GM23338 (cell line): ENCODE measurements at regions not wholly inside any gene's neighbourhood (a gene's known extent, or its start where the extent isn't known, plus 50 kb on each side); places are given as distances from the start of the nearest gene placed in this dataset.

Experiments used
- ATAC-seq: fragments of 200-7000 bp; cut with Tn5 transposase; 3 replicates; pipeline ENCODE4 v1.9.1; 2020
- DNase-seq: peaks from one replicate; pipeline ENCODE4 v3.0.0-alpha.2; 2015; ENCODE audit warnings: low spot score
- H2AFZ ChIP-seq: fragments of 200-600 bp; sonication (generic); 2 replicates; pipeline ENCODE4 v1.8.0; 2016; ENCODE audit warnings: antibody characterized with exemption, mild to moderate bottlenecking, moderate library complexity
- H3F3A ChIP-seq: fragments of 200-600 bp; sonication (generic); replicated peaks from 2 replicates; pipeline ENCODE4 v1.8.0; 2017; ENCODE audit warnings: antibody characterized with exemption, mixed run types, low read depth
- H3K27ac ChIP-seq: fragments of 200-600 bp; sonication (generic); 2 replicates; pipeline ENCODE4 v1.6.1; 2016; ENCODE audit warnings: low read depth
- H3K27me3 ChIP-seq: fragments of 200-600 bp; sonication (generic); 2 replicates; pipeline ENCODE4 v1.8.0; 2016; ENCODE audit warnings: mild to moderate bottlenecking, mixed run types, moderate library complexity; ENCODE audit not compliant: insufficient read depth
- H3K36me3 ChIP-seq: fragments of 200-600 bp; sonication (generic); 2 replicates; pipeline ENCODE4 v1.8.0; 2016; ENCODE audit warnings: mild to moderate bottlenecking; ENCODE audit not compliant: insufficient read depth
- H3K4me1 ChIP-seq: fragments of 200-600 bp; sonication (generic); 2 replicates; pipeline ENCODE4 v1.8.0; 2016; ENCODE audit warnings: mild to moderate bottlenecking, moderate library complexity; ENCODE audit not compliant: insufficient read depth
- H3K4me2 ChIP-seq: fragments of 200-600 bp; sonication (generic); 2 replicates; pipeline ENCODE4 v1.7.1; 2017; ENCODE audit warnings: mixed run types
- H3K4me3 ChIP-seq: fragments of 200-600 bp; sonication (generic); 2 replicates; pipeline ENCODE4 v1.6.1; 2016; ENCODE audit warnings: mixed run types
- H3K79me2 ChIP-seq: fragments of 200-600 bp; sonication (generic); replicated peaks from 2 replicates; pipeline ENCODE4 v1.8.0; 2017; ENCODE audit warnings: mild to moderate bottlenecking; ENCODE audit not compliant: insufficient read depth
- H3K9me2 ChIP-seq: fragments of 200-600 bp; sonication (generic); 2 replicates; pipeline ENCODE4 v1.8.0; 2017; ENCODE audit not compliant: insufficient read depth
- H4K20me1 ChIP-seq: fragments of 200-600 bp; sonication (generic); replicated peaks from 2 replicates; pipeline ENCODE4 v1.8.0; 2017; ENCODE audit warnings: mild to moderate bottlenecking; ENCODE audit not compliant: insufficient read depth
- H3K27ac Mint-ChIP-seq: 2 replicates; pipeline ENCODE4 v1.8.0; 2020; ENCODE audit warnings: inconsistent platforms, mild to moderate bottlenecking, moderate library complexity, mixed read lengths
- H3K27me3 Mint-ChIP-seq: 3 replicates; pipeline ENCODE4 v1.8.0; 2022; ENCODE audit warnings: low read depth, mild to moderate bottlenecking, moderate library complexity, mixed read lengths, inconsistent platforms; ENCODE audit not compliant: insufficient read depth, poor library complexity
- H3K36me3 Mint-ChIP-seq: 3 replicates; pipeline ENCODE4 v1.8.0; 2021; ENCODE audit warnings: low read depth, mild to moderate bottlenecking, inconsistent platforms, moderate library complexity, mixed read lengths
- H3K4me1 Mint-ChIP-seq: 3 replicates; pipeline ENCODE4 v1.8.0; 2020; ENCODE audit warnings: mild to moderate bottlenecking, inconsistent platforms, mixed read lengths
- H3K4me3 Mint-ChIP-seq: 3 replicates; pipeline ENCODE4 v1.8.0; 2021; ENCODE audit warnings: moderate library complexity, mild to moderate bottlenecking, inconsistent platforms, mixed read lengths
- H3K9me3 Mint-ChIP-seq: 3 replicates; pipeline ENCODE4 v1.8.0; 2020; ENCODE audit warnings: moderate library complexity, mild to moderate bottlenecking, inconsistent platforms, mixed read lengths
- CREB1 ChIP-seq: fragments of 250-450 bp; sonication (Bioruptor Pico); IDR thresholded peaks from 2 replicates; pipeline ENCODE4 v1.5.0; 2020; ENCODE audit warnings: low read depth, mild to moderate bottlenecking, moderate library complexity
- EZH2 ChIP-seq: fragments of 200-600 bp; sonication (generic); IDR thresholded peaks from one replicate; pipeline ENCODE4 v1.8.0; 2017; ENCODE audit warnings: antibody characterized with exemption, mild to moderate bottlenecking, low read depth; ENCODE audit not compliant: unreplicated experiment
- EZH2phosphoT487 ChIP-seq: fragments of 200-600 bp; sonication (generic); IDR thresholded peaks from one replicate; pipeline ENCODE4 v1.8.1; 2018; ENCODE audit warnings: antibody characterized with exemption; ENCODE audit not compliant: unreplicated experiment
- JUNB ChIP-seq: IDR thresholded peaks from one replicate; pipeline ENCODE4 v1.6.1; 2016; ENCODE audit warnings: antibody characterized with exemption; ENCODE audit not compliant: unreplicated experiment
- NANOG ChIP-seq: IDR thresholded peaks from 2 replicates; pipeline ENCODE4 v1.6.1; 2016; ENCODE audit warnings: antibody characterized with exemption, borderline replicate concordance
- POLR2AphosphoS5 ChIP-seq: IDR thresholded peaks from 2 replicates; pipeline ENCODE4 v1.6.1; 2016; ENCODE audit warnings: antibody characterized with exemption, low read depth
- ZNF114 ChIP-seq: fragments of 250-450 bp; sonication (Bioruptor Pico); IDR thresholded peaks from 2 replicates; pipeline ENCODE4 v1.5.0; 2020; ENCODE audit warnings: mild to moderate bottlenecking, moderate library complexity
- ZNF331 ChIP-seq: fragments of 250-450 bp; sonication (Bioruptor Pico); IDR thresholded peaks from 2 replicates; pipeline ENCODE4 v1.5.0; 2020; ENCODE audit warnings: low read depth, mild to moderate bottlenecking, moderate library complexity
- TF ChIP-seq, protein P1 (sequence below): IDR thresholded peaks from one replicate; pipeline ENCODE4 v1.6.1; 2018; ENCODE audit warnings: antibody characterized with exemption; ENCODE audit not compliant: unreplicated experiment
- TF ChIP-seq, protein P2 (sequence below): fragments of 250-450 bp; sonication (Bioruptor Pico); IDR thresholded peaks from 2 replicates; pipeline ENCODE4 v1.5.0; 2020; ENCODE audit warnings: mild to moderate bottlenecking, moderate library complexity
- TF ChIP-seq, protein P3 (sequence below): IDR thresholded peaks from 2 replicates; pipeline ENCODE4 v1.6.1; 2016; ENCODE audit warnings: antibody characterized with exemption

GRCh38 chr10:83691791-83692596 is 447.3 kb upstream of the GHITM start:
- TF ChIP-seq NANOG = no peak
- TF ChIP-seq EZH2phosphoT487 = no peak
- TF ChIP-seq, protein P1, sequence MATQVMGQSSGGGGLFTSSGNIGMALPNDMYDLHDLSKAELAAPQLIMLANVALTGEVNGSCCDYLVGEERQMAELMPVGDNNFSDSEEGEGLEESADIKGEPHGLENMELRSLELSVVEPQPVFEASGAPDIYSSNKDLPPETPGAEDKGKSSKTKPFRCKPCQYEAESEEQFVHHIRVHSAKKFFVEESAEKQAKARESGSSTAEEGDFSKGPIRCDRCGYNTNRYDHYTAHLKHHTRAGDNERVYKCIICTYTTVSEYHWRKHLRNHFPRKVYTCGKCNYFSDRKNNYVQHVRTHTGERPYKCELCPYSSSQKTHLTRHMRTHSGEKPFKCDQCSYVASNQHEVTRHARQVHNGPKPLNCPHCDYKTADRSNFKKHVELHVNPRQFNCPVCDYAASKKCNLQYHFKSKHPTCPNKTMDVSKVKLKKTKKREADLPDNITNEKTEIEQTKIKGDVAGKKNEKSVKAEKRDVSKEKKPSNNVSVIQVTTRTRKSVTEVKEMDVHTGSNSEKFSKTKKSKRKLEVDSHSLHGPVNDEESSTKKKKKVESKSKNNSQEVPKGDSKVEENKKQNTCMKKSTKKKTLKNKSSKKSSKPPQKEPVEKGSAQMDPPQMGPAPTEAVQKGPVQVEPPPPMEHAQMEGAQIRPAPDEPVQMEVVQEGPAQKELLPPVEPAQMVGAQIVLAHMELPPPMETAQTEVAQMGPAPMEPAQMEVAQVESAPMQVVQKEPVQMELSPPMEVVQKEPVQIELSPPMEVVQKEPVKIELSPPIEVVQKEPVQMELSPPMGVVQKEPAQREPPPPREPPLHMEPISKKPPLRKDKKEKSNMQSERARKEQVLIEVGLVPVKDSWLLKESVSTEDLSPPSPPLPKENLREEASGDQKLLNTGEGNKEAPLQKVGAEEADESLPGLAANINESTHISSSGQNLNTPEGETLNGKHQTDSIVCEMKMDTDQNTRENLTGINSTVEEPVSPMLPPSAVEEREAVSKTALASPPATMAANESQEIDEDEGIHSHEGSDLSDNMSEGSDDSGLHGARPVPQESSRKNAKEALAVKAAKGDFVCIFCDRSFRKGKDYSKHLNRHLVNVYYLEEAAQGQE = no peak
- TF ChIP-seq, protein P2, sequence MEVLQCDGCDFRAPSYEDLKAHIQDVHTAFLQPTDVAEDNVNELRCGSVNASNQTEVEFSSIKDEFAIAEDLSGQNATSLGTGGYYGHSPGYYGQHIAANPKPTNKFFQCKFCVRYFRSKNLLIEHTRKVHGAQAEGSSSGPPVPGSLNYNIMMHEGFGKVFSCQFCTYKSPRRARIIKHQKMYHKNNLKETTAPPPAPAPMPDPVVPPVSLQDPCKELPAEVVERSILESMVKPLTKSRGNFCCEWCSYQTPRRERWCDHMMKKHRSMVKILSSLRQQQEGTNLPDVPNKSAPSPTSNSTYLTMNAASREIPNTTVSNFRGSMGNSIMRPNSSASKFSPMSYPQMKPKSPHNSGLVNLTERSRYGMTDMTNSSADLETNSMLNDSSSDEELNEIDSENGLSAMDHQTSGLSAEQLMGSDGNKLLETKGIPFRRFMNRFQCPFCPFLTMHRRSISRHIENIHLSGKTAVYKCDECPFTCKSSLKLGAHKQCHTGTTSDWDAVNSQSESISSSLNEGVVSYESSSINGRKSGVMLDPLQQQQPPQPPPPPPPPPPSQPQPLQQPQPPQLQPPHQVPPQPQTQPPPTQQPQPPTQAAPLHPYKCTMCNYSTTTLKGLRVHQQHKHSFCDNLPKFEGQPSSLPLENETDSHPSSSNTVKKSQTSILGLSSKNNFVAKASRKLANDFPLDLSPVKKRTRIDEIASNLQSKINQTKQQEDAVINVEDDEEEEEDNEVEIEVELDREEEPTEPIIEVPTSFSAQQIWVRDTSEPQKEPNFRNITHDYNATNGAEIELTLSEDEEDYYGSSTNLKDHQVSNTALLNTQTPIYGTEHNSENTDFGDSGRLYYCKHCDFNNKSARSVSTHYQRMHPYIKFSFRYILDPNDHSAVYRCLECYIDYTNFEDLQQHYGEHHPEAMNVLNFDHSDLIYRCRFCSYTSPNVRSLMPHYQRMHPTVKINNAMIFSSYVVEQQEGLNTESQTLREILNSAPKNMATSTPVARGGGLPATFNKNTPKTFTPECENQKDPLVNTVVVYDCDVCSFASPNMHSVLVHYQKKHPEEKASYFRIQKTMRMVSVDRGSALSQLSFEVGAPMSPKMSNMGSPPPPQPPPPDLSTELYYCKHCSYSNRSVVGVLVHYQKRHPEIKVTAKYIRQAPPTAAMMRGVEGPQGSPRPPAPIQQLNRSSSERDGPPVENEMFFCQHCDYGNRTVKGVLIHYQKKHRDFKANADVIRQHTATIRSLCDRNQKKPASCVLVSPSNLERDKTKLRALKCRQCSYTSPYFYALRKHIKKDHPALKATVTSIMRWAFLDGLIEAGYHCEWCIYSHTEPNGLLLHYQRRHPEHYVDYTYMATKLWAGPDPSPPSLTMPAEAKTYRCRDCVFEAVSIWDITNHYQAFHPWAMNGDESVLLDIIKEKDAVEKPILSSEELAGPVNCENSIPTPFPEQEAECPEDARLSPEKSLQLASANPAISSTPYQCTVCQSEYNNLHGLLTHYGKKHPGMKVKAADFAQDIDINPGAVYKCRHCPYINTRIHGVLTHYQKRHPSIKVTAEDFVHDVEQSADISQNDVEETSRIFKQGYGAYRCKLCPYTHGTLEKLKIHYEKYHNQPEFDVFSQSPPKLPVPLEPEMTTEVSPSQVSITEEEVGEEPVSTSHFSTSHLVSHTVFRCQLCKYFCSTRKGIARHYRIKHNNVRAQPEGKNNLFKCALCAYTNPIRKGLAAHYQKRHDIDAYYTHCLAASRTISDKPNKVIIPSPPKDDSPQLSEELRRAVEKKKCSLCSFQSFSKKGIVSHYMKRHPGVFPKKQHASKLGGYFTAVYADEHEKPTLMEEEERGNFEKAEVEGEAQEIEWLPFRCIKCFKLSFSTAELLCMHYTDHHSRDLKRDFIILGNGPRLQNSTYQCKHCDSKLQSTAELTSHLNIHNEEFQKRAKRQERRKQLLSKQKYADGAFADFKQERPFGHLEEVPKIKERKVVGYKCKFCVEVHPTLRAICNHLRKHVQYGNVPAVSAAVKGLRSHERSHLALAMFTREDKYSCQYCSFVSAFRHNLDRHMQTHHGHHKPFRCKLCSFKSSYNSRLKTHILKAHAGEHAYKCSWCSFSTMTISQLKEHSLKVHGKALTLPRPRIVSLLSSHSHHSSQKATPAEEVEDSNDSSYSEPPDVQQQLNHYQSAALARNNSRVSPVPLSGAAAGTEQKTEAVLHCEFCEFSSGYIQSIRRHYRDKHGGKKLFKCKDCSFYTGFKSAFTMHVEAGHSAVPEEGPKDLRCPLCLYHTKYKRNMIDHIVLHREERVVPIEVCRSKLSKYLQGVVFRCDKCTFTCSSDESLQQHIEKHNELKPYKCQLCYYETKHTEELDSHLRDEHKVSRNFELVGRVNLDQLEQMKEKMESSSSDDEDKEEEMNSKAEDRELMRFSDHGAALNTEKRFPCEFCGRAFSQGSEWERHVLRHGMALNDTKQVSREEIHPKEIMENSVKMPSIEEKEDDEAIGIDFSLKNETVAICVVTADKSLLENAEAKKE (CRISPR knock-in tag) = no peak
- no peak for TF ChIP-seq ZNF114 (CRISPR knock-in tag)
- no peak for TF ChIP-seq ZNF331 (CRISPR knock-in tag)
- TF ChIP-seq EZH2 = no peak
- TF ChIP-seq CREB1 = no peak
- TF ChIP-seq POLR2AphosphoS5 = no peak
- TF ChIP-seq JUNB = no peak
- TF ChIP-seq, protein P3, sequence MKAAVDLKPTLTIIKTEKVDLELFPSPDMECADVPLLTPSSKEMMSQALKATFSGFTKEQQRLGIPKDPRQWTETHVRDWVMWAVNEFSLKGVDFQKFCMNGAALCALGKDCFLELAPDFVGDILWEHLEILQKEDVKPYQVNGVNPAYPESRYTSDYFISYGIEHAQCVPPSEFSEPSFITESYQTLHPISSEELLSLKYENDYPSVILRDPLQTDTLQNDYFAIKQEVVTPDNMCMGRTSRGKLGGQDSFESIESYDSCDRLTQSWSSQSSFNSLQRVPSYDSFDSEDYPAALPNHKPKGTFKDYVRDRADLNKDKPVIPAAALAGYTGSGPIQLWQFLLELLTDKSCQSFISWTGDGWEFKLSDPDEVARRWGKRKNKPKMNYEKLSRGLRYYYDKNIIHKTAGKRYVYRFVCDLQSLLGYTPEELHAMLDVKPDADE = no peak
- Histone ChIP-seq H3K9me2 (peaks cover 3% of the 10 kb centered on the region), H3K4me1 (no peaks in the 10 kb centered on the region), H3K4me2 (no peak overlapping the region), H3K4me3 (no peak overlapping the region), H4K20me1 (no peaks in the 10 kb centered on the region), H3K79me2 (no peaks in the 10 kb centered on the region), H3K27me3 (no peaks in the 10 kb centered on the region), H3F3A (no peaks in the 10 kb centered on the region), H3K36me3 (no peaks in the 10 kb centered on the region), H2AFZ (no peak overlapping the region), H3K27ac (no peak overlapping the region)
- DNase-seq (no peak), ATAC-seq (no peak)
- no peak overlapping the region for H3K27ac Mint-ChIP-seq
- peaks cover 6% of the 10 kb centered on the region; the same call in 2 of the 3 replicates for H3K4me1 Mint-ChIP-seq
- no peaks in the 10 kb centered on the region for H3K9me3 Mint-ChIP-seq
- H3K27me3 Mint-ChIP-seq = no peaks in the 10 kb centered on the region
- H3K4me3 Mint-ChIP-seq = no peak overlapping the region
- H3K36me3 Mint-ChIP-seq = no peaks in the 10 kb centered on the region
